C4-2B (cell line): ENCODE measurements at regions not wholly inside any gene's neighbourhood (a gene's known extent, or its start where the extent isn't known, plus 50 kb on each side); places are given as distances from the start of the nearest gene placed in this dataset.

Experiments
- CTCF ChIP-seq: fragments of 450-650 bp; conservative IDR thresholded peaks from 2 replicates; pipeline ENCODE4 v1.5.1; 2017; ENCODE audit warnings: mild to moderate bottlenecking
- ZFX ChIP-seq: fragments of 450-650 bp; IDR thresholded peaks from 2 replicates; pipeline ENCODE4 v1.6.1; 2017

DNA sequence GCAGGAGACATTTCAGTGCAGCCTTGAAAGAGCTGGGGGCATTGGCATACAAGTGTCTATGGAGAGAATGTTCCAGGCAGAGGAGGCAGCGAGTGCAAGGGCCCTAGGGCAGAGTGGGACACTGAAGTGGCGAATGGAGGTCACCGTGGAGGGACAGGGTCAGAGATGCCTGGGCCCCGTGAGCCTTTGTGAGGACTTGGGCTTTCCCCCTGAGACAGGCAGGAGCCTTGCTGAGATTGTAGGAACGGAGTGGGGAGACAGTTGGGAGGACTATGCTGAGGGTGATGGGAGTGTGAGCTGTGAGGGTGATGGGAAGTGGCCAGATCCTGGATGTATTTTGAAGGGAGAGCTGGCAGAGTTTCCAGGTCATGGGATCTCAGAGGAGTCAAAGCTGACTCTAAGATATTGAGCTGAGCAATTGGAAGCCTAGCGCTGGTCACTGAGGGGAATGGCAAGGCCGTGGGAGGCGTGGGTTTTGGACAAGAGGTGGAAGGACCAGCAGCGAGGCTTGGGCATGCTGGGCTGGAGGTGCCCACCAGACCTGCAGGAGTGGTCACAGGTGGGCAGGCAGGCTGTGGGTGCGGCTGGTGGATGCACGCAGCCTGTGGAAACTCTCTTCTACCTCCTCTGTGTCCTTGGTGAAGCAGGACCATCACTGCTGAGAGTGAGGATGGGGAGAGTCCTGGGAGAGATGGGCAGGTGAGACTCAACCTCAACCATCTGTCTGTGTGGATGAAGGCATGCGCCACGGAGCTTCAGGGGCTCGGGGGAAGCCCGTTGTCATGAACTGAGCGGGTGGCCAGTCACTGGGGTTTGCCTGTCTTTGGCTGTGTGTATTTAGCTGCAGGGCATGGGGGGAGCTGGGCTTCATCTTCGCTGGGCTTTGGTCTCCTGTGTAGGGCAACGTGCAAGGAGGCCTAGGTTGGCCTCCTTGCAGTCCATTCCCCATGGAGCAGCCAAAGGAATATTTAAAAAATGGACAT lies 241.2 kb upstream of the HS6ST1 start:
- TF ChIP-seq CTCF (no peak), ZFX (no peak)
